NCI-H1930 (cell line): ENCODE measurements at regions not wholly inside any gene's neighbourhood (a gene's known extent, or its start where the extent isn't known, plus 50 kb on each side); places are given as distances from the start of the nearest gene placed in this dataset.
"Not testable (repeated sequence)": the region's sequence is repeated elsewhere in the genome, so short reads cannot be mapped to it uniquely, and the experiment has no call there.

ENCODE experiments used
- DNase-seq, 2 experiments: peaks; one replicate each; lab custom pipeline; 2025; lab: John Stamatoyannopoulos, UW

DNA sequence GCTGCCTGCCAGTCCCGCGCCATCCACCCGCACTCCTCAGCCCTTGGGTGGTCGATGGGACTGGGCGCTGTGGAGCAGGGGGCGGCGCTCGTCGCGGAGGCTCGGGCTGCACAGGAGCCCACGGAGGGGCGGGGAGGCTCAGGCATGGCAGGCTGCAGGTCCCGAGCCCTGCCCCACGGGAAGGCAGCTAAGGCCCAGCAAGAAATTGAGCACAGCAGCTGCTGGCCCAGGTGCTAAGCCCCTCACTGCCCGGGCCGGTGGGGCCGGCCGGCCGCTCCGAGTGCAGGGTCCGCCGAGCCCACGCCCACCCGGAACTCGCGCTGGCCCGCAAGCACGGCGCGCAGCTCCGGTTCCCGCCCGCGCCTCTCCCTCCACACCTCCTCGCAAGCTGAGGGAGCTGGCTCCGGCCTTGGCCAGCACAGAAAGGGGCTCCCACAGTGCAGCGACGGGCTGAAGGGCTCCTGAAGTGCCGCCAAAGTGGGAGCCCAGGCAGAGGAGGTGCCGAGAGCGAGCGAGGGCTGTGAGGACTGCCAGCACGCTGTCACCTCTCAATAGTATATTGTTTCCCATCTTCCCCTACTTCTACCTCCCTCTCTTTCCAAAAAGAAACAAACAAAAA, 219.6 kb downstream of the BAMBI start:
- not testable (repeated sequence) for DNase-seq

DNA sequence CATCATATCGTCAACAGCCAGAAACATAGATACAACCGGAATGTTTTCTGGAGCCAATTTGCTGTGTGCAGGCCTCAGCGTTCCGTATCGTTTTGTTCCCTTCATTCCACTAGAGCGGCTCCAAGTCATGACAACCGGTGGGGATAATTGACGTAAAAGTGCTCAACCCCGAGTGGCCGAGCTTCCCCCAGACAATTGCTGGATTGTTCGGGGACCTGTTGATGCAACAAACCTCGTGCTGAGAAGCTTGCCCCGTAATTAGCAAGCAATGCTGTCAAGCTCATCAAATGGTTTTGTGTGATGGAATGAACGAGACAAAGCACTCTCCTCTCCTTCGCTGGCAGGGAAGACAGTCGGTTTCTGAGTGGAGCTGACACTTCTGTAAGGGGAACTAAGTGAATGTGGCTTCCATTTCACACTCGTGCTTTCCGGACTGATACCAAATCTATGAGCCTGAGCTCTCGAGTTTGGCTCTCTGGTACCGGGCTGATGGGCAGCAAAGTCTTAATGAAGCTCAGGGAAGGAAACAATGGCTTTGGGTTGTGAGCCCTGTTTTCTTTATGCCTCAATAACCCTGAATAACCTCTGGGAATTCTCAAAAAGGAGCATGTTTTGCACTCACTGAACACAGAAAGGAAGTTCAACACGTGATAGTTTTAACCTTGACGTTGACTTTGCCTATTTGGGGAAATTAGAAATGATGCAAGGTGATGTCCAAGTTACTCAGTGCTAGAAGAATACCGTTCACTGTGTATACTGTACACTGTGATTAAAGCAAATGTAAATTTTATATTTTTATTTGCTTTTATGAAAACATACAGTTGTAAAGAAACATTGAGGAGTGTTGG, 220.5 kb downstream of the BAMBI start:
- DNase-seq, result no peak

DNA sequence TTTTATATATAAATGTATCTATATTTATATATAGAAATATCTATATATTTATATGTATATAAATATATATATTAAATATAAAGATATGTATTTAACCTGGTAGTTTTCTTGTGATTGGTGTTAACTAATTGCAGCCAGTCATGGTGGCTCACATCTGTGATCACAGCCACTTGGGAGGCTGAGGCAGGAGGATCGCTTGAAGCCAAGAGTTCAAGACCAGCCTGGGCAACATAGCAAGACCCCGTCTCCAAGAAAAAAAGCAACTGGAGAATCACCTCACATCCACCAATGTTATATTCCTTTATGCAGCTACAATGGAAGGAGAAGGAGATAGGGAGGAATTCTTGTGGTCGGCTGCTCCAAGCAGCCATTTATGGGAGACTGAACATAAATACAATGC, 224.9 kb downstream of the BAMBI start:
- no peak for DNase-seq

DNA sequence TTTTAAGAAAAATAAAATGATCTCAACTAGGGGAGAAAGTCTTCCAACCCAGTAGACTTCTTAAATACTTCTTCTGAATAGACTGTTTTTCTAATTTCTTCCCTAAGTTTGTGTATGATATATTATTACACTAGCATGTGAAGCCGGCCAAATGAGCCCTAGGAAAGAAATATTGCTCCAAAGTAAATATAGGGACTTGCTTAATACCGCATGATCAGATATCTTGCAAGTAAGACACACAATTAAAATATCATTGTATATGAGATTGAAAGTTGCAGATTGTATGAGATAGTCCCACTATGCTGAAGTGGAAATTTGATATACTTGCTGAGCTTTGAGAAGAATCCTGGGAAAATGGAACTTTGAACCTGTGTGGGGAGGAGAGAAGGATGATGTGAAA, 225.7 kb downstream of the BAMBI start:
- DNase-seq, result no peak

DNA sequence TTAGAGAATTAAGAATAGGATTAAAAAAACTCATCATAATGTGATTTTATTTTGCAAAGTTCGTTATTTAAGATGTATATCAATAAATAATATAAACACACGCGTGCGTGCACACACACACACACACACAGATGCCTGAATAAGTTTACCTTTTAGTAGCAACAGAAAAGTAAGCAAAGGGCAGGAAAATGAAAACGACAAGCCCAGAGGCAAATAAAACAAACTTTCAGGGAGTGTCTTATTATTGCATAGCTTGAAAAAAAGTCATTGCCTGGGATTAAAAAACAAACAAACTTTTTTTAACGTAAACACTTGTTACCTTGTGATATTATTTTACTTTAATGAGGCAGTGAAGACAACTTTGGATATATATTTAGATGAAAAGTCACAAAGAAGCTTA, 226.4 kb downstream of the BAMBI start:
- DNase-seq, result no peak

DNA sequence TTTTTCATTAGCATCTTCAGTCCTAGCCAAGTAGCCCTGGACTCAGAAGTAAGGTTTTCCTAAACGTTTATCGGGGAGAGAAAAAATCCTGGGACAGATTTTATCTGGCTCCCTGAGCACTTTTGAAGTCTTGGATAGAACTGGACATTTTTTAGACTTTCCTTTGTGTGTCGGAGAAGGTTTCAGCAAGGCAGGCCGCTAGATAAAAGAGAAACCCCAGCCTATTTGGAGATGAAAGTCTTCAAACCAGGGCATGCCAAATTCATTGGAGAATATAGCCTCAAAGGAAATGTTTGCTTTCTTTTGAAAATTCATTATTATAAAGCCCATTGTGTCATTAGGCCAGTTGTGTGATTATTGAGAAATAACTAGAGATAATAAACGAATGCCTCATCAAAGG, 228.1 kb downstream of the BAMBI start:
- no peak for DNase-seq

DNA sequence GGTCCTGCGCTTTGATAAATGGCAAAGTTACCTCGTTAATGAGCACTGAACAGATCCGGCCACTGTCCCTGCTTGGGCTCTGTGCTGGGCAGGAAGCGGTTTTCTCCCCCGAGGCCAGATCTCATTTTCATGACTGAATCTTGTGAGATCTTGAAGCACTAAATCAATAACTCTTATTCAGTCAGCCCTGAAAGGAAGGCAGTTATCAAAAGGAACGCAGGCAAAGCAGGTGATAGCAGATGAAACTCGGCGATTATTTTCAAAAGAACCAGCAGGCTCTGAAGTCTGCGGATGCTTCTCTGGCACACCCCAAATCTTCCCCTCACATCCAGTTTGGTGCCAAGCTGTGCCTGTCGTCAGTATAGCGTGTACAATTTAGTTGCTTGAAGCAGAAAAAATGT, 228.7 kb downstream of the BAMBI start:
- DNase-seq, result no peak

DNA sequence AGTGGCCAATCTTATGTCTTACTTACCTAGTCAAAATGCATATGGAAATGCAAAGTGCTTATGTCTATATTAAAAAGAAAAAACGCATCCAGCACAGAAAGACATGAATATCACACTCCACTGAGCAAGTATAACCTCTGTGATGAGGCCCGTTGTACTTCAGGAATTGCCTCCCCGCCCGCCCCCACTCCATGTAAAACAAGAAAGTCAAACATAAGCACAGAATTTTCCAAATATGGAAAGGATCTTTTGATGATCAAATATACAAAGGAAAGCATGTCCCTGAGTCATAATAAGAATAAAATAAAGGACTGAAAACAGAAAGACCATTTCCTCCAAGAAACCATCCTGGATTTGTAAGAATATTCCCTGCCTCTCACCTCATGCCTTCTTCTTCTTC, 229.1 kb downstream of the BAMBI start:
- DNase-seq, result no peak

DNA sequence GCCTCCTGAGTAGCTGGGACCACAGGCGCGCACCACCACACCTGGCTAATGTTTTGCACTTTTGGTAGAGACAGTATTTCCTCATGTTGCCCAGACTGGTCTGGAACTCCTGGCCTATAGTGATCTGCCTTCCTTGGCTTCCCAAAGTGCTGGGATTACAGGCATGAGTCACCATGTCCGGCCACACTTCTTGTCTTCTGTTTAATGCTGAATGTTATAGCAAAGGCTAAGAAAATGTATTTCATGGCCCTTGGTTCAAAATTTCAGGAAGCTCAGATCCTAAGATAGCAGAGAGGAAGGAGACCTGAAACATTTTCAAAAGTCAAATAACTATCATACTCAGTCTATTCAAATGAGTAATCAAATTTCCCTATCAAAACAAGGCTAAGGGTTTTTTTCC, 229.6 kb downstream of the BAMBI start:
- DNase-seq, result no peak

DNA sequence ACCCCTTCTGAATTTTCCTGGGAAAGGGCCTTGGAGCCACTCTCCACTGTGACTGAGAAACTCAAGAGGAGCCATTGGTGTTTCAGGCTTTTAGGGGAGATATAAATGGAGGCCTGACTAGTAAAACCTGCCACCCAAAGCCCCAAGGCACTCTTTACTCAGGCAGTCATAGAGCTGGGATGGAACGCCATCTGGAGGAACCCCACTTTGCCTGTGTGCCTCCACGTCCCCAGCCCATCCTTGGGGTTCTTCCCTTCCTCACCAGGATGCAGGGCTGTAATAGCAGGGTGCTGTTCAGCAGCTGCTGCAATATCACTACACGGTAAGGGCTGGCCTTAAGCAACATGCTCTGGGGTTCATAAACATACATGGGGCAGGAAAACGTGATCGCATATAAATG, 232.6 kb downstream of the BAMBI start:
- DNase-seq, result no peak

DNA sequence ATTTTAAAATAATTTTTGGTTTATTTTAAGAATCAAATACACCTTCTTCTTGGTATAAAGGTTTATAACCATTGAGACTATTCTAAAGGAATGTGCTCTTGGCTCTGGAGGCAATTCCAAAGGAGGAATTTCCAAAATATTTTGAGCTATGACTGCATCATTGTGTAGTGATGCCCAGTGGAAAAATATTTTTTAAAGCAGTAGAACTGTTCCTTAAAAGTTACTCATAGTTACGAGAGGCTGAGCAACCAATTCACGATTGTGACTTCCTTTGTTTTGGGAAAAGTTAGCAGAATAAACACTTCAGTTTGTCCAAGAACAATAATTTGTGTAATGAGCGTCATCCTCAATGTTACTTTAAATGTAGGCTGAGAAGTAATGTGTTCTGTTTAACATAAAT, 233.6 kb downstream of the BAMBI start:
- no peak for DNase-seq

DNA sequence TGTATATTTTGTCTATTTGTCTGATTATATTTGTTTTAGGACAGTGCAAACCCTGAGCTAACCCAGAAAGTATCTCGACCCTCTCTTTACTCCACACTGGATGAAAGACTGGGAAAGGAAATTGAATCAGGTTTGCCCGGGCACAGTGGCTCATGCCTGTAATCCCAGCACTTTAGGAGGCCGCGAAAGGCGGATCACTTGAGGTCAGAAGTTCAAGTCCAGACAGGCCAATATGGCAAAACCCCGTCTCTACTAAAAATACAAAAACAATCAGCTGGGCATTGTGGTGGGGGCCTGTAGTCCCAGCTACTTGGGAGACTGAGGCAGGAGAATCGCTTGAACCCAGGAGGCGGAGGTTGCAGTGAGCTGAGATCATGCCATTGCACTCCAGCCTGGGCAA, 234.2 kb downstream of the BAMBI start:
- DNase-seq, result not testable (repeated sequence)

DNA sequence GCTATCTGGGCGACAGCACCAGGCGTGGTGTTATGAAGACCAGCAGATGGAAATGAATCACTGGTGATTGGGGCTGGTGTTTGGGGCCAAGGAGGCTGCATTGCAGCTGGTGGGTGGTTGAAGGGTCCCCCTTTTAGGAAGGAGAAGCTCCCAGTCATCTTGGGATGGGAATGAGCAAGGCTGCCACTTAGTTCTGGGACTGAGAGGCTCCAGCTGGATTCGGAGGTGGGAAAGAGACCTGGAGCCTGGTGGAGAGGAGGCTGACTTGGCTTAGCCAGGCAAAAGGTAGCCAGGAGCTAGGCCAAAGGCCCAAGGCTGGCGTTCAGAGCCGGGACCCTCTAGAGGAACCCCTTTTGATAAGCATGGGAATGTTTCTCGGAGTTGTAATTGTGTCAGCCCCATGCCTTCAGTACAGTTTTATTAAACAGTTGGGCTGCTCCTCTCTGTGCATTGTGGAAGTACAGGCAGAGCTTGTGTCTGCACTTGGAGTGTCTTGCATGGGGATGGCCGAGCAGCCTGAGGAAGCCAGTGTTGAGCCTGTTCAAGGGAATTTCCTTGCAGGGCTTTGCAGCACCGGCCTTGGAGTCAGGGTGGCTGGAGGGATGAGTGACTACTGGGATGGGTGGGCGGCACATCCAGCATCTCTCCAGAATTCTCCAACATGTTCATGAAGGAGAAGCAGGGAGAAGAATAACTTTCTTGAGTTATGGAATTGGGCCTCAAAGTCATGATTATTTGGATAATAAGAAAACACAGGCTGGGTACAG, 234.9 kb downstream of the BAMBI start:
- no peak for DNase-seq

DNA sequence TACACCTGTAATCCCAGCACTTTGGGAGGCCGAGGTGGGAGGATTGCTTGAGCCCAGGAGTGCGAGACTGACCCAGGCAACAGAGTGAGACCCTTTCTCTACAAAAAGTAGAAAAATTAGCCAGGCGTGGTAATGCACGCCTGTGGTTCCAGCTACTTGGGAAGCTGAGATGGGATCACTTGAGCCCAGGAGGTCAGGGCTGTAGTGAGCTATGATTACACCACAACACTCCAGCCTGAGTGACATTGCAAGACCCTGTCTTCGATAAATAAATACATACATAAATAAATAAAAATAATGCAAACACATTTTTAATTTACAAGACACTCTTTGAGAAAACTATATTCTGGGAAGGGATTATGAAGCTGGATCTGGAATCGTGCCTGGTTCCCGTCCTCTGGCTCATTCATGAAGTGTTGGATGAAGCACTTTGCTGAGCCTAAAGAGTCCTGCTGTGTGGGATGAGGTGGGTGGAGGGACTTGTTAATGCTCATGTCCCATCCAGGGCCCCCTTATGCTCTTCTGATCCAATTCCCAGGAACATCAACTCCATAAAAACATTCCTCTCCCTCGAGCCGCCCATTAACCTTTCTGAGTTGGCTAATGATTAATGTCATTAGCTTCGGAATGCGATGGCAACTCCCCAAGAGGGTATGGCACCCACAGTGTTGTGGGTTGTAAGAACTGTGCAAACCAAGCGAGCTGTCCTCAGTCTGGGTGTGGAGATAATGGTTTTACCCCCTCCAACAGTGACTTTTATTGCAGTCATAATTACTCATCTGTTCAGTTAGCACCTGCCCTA, 236.3 kb downstream of the BAMBI start:
- no peak for DNase-seq

DNA sequence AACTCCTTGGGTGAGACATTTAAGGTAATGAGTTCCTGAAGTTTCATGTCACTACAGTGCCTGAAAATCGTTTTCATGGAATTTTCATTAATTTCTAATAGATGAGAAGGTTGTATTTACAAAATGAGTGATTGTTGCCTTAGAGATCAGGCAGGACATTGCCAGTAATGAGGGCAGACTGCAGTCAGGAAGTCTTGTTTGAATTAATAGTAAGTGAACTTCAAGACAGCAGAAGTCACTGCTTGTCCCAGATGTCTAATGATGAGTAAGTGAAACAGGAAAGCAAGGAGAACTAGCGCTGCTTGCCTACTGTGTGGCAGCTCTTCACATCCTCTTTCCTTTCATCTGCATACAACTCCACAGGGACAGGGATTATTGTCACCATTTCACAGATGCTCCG, 237.4 kb downstream of the BAMBI start:
- DNase-seq, result no peak

DNA sequence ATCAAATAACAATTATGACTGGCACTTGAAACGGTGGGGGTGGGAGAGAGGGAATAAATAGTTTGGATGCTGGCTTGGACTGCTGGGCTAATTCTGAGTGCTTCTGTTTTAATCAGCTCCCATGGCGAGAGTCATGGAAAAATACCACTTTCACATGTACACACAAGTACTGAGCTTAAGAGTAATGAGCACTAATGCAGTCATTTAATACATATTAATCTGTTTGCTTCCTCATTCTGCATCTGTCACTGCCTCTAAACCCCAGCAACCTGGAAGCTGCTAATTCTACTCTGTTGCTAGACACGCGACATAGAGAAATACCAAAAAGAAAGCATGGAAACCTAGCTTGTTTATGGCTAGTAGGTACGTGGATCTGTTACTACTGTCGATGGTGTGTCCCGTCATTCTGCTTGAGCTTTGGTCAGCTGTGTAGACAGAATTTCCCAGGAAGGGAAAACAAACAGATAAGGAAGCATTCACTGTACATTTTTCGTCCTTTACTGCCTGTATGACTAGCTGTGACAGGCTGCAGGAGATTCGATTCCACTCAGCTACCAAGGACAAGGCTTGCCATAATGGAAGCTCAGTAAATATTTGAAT, 238.8 kb downstream of the BAMBI start:
- DNase-seq, result no peak

DNA sequence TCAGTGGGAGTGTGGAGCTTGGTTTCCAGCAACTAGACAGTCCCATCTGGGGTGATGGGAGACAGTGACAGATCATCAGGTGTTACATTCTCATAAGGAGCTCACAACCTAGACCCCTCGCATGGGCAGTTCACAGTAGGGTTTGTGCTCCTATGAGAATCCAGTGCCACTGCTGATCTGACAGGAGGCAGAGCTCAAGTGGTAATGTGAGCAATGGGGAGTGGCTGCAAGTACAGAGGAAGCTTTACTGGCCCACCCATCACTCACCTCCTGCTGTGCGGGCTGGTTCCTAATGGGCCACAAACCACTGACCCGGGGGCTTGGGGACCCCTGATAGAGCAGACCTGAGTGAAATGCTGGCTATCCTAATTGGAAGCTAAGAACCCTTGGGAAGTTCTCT, 242.8 kb downstream of the BAMBI start:
- DNase-seq, result no peak

DNA sequence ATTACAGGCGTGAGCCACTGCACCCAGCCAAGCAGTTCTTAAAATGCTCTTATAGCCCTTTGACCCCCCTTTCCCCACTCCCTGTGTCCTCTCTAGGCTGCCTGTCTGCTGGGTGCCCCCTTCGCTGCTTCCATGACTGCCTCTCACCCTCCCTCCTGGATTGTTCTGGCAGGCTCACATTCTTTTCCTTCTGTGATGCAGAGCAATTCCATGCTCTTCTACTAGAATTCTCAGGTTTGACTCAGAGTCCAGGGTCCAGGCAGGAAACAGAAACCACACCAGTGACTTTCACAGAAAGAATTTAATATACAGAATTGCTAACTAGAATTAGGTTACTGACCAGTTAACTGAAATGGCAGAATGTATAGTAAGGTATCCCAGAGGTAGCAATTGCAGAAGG, 244.8 kb downstream of the BAMBI start:
- DNase-seq, result no peak

DNA sequence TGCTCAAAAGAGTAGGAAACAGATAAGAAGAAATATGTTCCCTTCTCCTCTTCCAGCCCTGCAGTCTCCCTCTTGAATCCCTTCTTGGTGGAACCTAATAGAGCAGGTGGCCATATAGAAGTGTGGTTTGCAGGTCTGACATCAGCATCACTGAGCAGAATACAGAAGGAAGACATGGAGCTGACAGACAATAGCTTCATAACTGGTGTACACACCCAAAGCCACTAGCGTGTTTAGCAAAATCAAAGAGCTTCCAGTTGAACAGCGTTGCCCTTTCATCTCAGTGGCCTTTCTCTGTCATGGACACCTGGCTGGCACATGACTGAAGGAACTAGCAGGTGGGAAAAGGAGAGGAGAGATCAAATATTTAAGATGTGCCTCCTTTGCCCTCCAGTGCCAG, 245.5 kb downstream of the BAMBI start:
- no peak for DNase-seq

DNA sequence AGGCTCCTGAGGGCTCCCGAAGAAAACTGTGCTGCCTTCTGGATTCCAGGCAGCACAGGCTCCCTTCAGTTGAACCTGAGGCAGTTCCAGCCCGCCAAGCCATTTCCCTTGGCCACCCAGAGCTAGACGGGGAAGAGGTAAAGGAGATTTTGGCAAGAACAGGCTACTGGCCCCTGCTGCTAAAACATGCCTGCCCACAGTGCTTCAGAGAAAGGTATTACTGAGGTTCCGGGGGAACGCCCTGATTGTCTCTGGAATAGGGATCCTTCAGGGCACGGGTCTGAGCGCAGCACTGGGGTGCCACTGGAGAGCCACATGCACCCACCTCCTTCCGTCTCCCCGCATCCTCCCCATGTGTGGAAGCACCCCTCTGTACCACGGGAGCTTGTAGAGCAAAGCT, 247.4 kb downstream of the BAMBI start:
- no peak for DNase-seq

DNA sequence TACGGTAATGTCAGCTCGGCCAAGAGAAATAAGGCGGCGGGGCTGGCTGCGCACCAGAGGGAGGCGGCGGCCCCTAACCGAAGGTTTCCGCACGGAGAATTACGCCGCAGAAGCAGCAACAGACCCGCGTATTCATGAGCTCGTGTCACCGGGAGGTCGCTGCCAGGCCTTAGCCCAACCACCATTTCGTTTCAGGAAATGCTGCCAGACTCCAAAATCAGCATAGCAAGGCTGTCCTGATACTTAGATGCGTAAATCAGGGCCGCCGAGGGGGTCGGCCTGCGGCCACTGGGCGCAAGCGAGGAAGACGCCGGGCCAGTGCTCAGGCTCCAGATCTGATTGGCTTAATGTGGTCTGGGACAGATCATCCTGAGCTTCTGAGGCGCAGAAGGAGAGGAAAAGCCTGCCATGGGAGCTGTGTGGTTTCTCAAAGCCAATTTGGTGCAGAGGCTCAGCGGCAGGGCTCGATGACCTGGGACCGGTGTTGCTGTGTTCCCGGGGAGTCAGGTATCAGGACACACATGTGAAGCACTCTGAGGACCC, 247.9 kb downstream of the BAMBI start:
- no peak for DNase-seq

DNA sequence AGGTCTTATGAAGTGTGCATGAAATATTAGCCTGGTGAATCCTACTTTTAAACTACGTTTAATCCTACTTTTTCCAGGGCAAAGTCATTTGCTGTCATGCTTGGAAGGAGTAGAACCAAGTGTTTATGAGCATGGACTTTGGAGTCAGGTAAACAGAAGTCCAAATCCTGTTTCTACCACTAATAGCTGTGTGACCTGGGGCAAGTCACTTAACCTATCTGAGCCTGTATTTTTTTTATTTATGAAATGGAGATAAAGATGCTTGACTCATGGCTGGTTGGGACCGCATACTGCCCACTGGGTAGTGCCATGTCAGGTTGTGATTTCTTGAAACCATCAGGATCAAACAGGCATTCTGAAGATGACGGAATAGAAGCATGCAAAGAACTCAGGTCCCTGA, 249.6 kb downstream of the BAMBI start:
- no peak for DNase-seq
